ENCODE measurements at regions not wholly inside any gene's neighbourhood (a gene's known extent, or its start where the extent isn't known, plus 50 kb on each side); places are given as distances from the start of the nearest gene placed in this dataset.

DNA sequence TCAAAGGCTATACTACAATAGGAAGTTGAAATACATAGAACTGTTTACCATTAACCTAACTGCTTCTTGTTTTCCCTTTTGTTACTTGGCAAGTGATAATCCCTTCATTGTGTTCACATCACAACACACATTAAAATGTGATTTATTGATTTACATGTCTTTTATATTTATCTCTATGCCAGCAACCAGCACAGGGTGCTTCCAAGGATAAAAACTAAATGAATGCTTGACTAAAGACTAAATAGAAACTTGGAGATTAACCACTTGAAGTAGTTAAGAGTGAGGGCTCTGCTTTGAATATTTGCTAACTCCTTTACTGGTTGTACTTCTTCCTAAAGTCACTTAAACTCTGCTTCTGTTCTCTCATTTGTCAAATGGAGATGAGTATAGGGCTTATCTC is 1730.6 kb downstream of the EFNA5 start:
- ATAC-seq (no peak), DNase-seq (no peak)
- TF ChIP-seq, protein P1, sequence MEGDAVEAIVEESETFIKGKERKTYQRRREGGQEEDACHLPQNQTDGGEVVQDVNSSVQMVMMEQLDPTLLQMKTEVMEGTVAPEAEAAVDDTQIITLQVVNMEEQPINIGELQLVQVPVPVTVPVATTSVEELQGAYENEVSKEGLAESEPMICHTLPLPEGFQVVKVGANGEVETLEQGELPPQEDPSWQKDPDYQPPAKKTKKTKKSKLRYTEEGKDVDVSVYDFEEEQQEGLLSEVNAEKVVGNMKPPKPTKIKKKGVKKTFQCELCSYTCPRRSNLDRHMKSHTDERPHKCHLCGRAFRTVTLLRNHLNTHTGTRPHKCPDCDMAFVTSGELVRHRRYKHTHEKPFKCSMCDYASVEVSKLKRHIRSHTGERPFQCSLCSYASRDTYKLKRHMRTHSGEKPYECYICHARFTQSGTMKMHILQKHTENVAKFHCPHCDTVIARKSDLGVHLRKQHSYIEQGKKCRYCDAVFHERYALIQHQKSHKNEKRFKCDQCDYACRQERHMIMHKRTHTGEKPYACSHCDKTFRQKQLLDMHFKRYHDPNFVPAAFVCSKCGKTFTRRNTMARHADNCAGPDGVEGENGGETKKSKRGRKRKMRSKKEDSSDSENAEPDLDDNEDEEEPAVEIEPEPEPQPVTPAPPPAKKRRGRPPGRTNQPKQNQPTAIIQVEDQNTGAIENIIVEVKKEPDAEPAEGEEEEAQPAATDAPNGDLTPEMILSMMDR (IDR thresholded peaks at IDR 0.05): no peak
- TF ChIP-seq POLR2A (IDR thresholded peaks at IDR 0.05): no peak
- Histone ChIP-seq H3K36me3 (no peaks in the 10 kb centered on the region), H3K9me3 (peaks cover 0 to 25% (median 8%) of the 10 kb centered on the region in 12 donors), H3K4me3 (no peak overlapping the region), H3K4me1 (peaks cover 0 to 6% (median 0%) of the 10 kb centered on the region in 12 donors), H3K27me3 (no peaks in the 10 kb centered on the region), H3K27ac (no peak overlapping the region)
- intact Hi-C loops (cut with DNase I): no loop called here

DNA sequence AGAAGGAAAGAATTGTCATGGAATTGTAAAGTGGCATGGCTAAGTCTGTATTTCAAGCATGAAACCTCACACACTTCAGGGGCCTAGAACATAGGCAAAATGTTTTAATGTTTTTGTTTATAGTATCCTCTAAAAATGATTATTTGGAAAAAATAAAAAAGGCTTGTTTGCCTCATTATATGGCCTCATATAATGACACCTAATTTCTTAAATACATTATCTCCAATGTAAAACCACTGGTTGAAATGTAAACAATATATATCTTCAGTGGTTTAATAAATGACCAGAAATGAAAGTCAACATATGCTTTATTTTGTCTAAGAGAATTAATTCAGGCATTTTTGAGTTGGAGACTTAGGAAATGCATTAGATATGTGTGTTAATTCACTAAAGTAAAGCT is 1736.6 kb downstream of the EFNA5 start:
- ATAC-seq (no peak), DNase-seq (no peak)
- H3K9me3 ChIP-seq: peaks cover 0 to 20% (median 8%) of the 10 kb centered on the region in 12 donors
- H3K4me3 ChIP-seq: no peak overlapping the region
- intact Hi-C loops (cut with DNase I): no loop called here
- TF ChIP-seq, protein P1 (IDR thresholded peaks at IDR 0.05): no peak
- H3K4me1 ChIP-seq: peaks cover 0 to 12% (median 0%) of the 10 kb centered on the region in 12 donors
- no peaks in the 10 kb centered on the region for H3K36me3 ChIP-seq
- H3K27me3 ChIP-seq: no peaks in the 10 kb centered on the region
- H3K27ac ChIP-seq: no peak overlapping the region

DNA sequence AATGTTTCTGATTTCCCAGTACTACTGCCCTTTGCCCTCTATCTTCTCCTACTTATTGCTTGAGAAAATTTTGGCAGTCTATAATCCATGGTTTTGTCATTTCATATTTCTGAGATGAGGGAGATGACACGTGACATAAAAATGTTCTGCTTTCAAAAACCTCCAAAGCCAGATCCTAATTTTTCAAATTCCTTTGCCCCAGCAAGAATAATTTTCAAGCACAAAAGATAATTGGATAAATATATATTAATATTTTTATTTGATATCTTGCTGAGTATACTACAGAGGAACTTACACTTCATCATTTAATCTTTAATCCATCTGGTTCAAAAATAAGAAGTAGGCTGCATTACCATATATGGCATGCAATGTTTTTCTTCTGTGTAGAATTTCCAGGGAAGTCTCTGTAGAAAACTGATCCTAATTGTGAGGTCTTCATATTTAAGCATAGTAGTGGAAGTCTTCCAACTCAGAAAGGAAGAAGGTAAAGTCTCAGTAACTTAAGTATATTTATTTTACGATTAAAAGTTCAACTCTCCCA is 1738.8 kb downstream of the EFNA5 start:
- intact Hi-C loops (cut with DNase I): no loop called here
- peaks cover 0 to 12% (median 0%) of the 10 kb centered on the region in 12 donors for H3K4me1 ChIP-seq
- H3K36me3 ChIP-seq: no peaks in the 10 kb centered on the region
- 50 to 75% (median 68%) methylated on average over 2 of the region's 2 CpGs for WGBS, 4 donors
- no peak overlapping the region for H3K4me3 ChIP-seq
- TF ChIP-seq POLR2A (IDR thresholded peaks at IDR 0.05): no peak
- TF ChIP-seq, protein P1 (IDR thresholded peaks at IDR 0.05): no peak
- peak in 1 of 4 donors; percentile 29 for ATAC-seq
- H3K9me3 ChIP-seq: peaks cover 0 to under 1% (median 0%) of the 10 kb centered on the region in 12 donors
- no peaks in the 10 kb centered on the region for H3K27me3 ChIP-seq
- peak overlapping the region in 1 of 12 donors; percentile 0 for H3K27ac ChIP-seq
- DNase-seq: no peak

DNA sequence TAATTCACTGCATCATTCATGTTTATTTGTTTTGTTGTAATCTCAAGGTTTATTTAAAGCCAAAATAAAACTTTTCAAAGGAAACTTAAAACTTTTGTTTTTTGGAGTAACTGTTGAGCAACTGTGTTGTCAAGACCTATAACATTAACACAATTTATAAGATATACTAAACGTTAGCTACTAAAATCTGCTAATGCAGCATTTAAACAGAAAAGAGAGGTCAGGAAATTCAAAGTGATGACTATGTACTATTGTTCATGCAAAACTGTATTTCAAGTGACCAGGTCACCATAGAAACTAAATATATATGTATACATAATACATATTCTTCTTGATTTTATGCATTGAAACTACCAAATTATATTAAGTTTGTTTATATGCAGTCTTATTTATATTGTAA is 1740.9 kb downstream of the EFNA5 start:
- DNase-seq (no peak), ATAC-seq (no peak)
- TF ChIP-seq, protein P1 (IDR thresholded peaks at IDR 0.05): no peak
- no peak for TF ChIP-seq POLR2A (IDR thresholded peaks at IDR 0.05)
- intact Hi-C loops (cut with DNase I): no loop called here
- H3K27me3 ChIP-seq: no peaks in the 10 kb centered on the region
- H3K27ac ChIP-seq: no peak overlapping the region
- no peaks in the 10 kb centered on the region for H3K36me3 ChIP-seq
- no peak overlapping the region for H3K4me3 ChIP-seq
- H3K4me1 ChIP-seq: peaks cover 0 to 12% (median 0%) of the 10 kb centered on the region in 12 donors
- no peaks in the 10 kb centered on the region for H3K9me3 ChIP-seq
- 59 to 81% (median 64%) methylated on average over 1 of the region's 1 CpG for WGBS, 4 donors
